ENCODE measurements at regions not wholly inside any gene's neighbourhood (a gene's known extent, or its start where the extent isn't known, plus 50 kb on each side); places are given as distances from the start of the nearest gene placed in this dataset.

- TF ChIP-seq ZNF696 (CRISPR knock-in tag; conservative IDR thresholded peaks at IDR 0.05), result no peak
- TF ChIP-seq FOXM1 (IDR thresholded peaks at IDR 0.05; ENCODE audit: low read depth), result no peak
- TF ChIP-seq FOXM1 (CRISPR knock-in tag; IDR thresholded peaks at IDR 0.05; ENCODE audit: low read depth), result no peak
- no peak for TF ChIP-seq EZH2 (IDR thresholded peaks at IDR 0.05; ENCODE audit: borderline replicate concordance, low read depth, low read length)
- no peak for TF ChIP-seq EGR1 (conservative IDR thresholded peaks at IDR 0.05)
- TF ChIP-seq MYNN (IDR thresholded peaks at IDR 0.05), result no peak
- no peak for TF ChIP-seq MYNN (CRISPR knock-in tag; IDR thresholded peaks at IDR 0.05)
- TF ChIP-seq GABPB1 (CRISPR knock-in tag; IDR thresholded peaks at IDR 0.05), result no peak
- TF ChIP-seq CBX1 (IDR thresholded peaks at IDR 0.05; ENCODE audit: low read depth), result no peak
- no peak for TF ChIP-seq E2F6 (IDR thresholded peaks at IDR 0.05; ENCODE audit: borderline replicate concordance in 1 of 2, extremely low read depth in 1 of 2, insufficient read depth in 1 of 2, insufficient read length in 1 of 2, low read depth in 1 of 2, low read length in 1 of 2, poor library complexity in 1 of 2, severe bottlenecking in 1 of 2)
These were observed 1398.2 kb downstream of the LRRC4C start for GRCh38 chr11:40061221-40061620.
